HG03460 (cell line): ENCODE measurements at regions not wholly inside any gene's neighbourhood (a gene's known extent, or its start where the extent isn't known, plus 50 kb on each side); places are given as distances from the start of the nearest gene placed in this dataset.
"Not testable (repeated sequence)": the region's sequence is repeated elsewhere in the genome, so short reads cannot be mapped to it uniquely, and the experiment has no call there.

Experiments used
- ATAC-seq: cut with Tn5 transposase; IDR thresholded peaks from one replicate; pipeline ENCODE4 v1.9.1; 2021; ENCODE audit not compliant: unreplicated experiment

DNA sequence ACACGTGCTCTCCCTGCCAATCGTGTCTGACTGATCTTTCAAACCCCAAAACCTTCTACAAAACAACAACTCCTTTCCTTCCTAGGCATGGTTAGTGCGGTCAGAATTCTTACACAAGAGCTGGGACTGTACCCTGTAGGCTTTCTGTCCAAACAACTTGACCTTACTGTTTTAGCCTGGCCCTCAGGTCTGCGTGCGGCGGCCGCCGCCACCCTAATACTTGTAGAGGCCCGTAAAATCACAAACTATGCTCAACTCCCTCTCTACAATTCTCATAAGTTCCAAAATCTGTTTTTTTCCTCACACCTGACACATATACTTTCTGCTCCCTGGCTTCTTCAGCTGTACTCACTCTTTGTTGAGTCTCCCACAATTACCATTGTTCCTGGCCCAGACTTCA is 814.3 kb upstream of the VRK2 start:
- not testable (repeated sequence) for ATAC-seq

DNA sequence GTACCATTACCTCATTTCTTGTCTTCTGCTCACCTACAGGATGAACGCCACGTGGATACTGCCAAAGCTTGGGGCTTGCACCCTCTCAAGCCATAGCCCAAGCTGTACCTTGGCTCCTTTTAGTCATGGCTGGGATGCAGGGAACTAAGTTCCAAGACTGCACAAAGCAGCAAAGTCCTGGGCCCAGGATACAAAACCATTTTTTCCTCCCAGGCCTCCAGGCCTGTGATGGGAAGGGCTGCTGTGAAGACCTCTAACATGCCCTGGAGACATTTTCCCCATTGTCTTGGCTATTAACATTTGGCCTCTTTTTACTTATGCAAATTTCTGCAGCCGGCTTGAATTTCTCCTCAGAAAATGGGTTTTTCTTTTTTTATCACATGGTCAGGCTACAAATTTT is 795.1 kb upstream of the VRK2 start:
- ATAC-seq: not testable (repeated sequence)

GRCh38 chr2:57276408-57276807 is 770.2 kb upstream of the VRK2 start:
- not testable (repeated sequence) for ATAC-seq

DNA sequence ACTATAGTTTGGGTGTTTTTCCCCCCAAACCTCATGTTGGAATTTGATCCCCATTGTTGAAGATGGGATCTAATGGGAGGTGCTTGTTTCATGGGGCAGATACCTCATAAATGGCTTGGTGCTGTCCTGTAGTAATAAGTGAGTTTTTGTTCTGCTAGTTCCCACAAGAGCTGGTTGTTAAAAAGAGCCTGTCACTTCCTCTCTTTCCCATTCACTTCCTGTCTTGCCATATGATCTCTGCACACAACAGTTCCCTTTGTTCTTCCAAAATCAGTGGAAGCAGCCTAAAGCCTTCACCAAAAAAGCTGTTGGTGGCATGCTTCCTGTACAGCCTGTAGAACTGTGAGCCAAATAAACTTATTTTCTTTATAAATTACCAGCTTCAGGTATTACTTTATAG is 768.2 kb upstream of the VRK2 start:
- ATAC-seq: no peak

DNA sequence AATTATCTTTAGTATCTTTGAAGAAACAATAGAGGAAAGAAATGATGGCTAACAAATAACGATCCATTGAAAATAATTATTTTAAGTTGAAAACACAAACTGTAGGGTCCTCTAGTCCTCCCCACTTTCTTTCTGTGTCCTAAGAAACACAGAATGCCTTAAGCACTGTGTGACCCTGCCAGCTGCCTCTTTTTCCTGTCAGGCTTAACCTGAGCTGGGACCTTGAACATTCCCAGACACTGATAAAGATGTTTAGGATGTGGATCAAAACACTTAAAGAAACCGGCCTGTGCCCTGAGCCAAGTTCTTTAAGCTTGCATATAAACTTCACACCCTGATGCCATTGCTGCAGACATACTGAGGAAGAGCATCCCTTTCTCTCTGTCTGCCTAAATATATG is 755.4 kb upstream of the VRK2 start:
- no peak for ATAC-seq

- ATAC-seq: no peak
Observed at GRCh38 chr2:57296795-57297517, 749.6 kb upstream of the VRK2 start.

- ATAC-seq: no peak
Observed at GRCh38 chr2:57313678-57314077, 732.9 kb upstream of the VRK2 start.

DNA sequence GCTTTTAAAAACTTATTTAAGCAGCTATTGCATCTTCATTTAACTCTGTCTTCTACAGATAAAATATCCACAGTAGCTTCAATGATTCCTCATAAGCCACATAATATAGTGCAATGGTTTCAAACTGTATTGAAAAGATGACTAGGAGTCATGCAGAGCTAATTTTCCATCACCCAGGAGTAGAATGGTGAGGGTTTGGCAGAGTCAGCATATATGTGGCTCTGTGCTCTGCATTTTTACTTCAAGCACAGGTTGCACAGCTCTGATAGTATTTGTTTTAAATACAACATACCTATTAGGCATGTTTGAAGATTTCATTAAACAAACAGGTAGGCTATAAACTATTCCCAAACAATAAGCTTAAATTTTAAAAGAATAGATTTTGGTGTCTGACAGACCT is 731.9 kb upstream of the VRK2 start:
- ATAC-seq: no peak

DNA sequence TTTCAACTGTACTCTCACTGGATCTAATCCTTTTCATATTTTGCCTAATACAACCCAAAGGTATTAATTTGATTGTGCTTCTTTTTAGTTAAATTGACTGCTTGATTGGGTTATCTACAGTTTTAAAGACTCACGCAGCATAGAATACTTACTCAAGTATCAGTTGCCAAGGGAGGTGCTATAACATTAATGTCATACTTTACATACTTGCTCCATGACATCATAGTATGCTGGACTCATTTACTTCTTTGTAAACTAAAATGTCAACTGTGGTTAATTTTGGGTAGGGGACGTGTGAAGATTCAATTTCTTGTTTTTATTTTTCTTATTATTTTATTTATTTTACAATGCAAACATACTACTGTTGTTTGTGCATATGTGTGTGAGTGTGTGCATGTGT is 716.2 kb upstream of the VRK2 start:
- ATAC-seq: no peak

DNA sequence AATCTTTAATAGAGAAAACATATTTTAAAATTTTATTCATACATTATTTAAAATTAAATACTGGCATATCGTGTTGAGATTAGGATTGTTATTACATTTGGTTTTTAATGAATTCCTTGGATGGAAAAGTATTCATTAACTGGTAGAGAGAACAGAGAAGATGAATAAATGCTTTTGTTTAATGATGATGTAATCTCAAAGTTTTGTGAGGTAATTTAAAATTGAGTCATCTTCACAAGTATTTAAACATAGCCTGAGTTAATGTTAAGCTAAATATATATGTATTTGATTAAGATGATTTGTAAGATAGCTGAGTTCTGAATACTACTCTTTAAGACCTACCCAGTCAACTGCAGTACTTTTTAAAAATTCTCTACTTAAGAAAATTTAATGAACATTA is 713.4 kb upstream of the VRK2 start:
- no peak for ATAC-seq

DNA sequence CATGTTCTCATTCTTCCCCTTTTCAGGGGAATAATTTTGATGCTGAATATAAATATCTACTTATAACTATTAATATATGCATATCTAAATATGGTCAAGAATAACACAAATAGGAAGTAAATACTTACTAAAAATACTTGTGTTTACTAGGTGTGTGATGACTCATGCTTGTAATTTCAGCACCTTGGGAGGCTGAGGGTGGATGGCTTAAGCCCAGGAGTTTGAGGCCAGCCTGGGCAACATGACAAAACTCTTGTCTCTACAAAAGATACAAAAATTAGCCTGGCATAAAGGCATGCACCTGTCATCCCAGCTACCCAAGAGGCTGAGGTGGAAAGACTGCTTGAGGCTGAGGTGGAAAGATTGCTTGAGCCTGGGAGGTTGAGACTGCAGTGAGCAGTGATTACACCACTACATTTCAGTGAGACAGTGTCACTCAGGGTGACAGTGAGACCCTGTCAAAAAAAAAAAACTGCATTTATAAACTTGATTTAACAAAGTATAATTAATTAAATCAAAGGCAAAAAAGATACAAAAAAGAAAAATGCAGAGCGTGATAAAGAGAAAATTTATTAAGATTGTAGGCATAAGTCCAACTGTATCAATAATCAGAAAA is 703.1 kb upstream of the VRK2 start:
- no peak for ATAC-seq

- ATAC-seq: no peak
Observed at GRCh38 chr2:57368190-57368589, 678.4 kb upstream of the VRK2 start.

DNA sequence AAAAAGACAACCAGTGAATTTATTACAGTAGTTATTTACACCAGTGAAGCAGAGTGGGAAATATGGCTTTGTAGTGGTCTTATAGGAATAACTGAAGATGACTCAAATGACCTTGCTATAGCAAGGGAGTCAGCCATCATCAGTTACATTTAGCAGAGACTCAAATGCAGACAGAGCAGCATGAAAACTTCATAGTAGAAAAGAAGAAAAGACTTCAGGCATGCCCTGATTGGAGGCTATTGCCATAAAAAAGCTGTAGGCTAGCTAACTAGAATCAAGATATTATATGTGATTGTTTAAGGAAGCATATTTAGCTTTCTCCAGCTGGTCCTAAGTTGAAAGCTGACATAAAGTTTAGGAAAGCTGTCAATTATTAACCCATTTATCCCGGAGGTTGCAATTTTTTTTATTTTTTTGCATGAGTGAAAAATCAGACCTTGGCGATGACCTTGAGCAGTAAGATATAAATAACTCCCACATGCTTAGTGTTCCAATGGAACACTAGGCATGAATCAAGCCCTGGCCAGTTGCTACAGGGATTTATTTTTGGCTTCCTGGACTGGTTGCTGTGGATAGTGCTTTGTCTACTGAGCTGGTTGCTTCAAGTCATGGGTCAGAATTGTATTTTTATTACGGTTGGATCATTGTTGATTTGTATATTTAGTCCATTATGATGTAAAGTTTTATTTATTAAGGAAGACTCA is 675.6 kb upstream of the VRK2 start:
- ATAC-seq: no peak

DNA sequence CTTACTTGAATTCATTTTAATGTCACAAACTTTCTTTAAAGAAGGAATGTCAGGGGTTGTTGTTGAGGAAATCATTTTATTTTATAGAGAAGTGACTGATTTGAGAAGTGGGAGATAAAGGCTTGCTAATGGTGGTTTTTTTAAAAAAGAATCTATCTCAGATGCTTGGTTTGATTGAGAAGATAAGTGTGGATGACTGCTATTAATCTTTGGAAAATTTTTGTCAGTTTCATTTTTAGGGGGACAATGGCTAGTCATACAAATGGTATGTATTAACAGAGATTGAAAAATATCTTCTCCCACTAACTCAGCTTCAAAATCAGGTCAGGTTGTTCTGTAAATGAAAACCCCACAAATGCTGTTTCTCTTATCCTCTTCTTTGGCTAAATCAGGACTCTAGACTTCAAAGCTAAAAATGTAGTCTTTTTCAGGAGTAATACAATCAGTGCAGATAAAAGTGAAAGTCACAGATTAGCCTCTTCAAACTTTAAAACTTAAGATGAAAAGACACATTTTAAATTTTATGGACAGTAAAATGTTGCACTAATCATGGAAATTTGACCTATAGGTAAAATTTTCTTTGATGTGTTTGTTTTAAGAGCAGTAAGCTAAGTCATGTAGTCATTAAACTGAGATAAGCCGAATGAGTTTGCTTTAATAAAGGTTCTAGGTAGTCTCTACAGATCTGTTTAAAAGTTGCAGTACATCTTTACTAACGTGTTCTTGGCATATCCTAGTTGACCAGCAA is 674.2 kb upstream of the VRK2 start:
- ATAC-seq: no peak

DNA sequence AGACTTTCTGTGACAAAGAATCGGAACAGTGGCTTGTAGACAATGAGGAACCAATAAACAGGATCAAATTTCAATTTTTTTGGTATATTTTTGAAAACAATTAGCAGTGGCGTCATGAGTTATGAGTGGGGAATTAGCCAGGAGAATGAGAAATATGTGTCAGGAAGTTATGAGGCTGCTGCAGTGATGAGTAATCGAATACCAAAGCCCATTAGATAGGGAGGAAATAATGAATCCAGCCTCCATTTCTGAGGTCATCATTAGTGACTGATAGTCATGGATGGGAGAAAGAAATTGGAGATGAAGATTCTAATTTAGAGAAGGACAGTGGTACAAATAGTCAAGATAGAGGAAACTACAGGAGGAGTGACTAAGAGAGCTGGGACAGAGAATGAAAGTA is 673.1 kb upstream of the VRK2 start:
- no peak for ATAC-seq

GRCh38 chr2:57376985-57377384 is 669.6 kb upstream of the VRK2 start:
- ATAC-seq: no peak

DNA sequence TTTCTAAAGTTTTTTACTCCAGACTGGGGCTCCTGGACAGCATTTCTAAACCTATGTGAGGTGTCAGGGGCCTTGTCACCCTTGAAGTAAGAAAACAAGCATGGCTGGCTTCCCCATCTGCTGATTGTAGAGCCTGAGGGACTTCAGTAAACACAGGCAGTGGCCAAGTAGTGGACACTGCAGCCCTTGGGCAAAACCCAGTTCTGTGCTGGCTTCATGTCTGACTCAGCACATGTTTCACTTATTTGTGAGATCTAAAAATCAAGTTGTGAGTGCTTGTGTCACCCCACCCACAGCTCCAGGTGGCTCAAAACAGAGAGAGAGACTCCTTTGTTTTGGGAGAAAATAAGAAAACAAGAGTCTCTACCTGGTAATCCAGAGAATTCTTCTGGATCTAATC is 660.3 kb upstream of the VRK2 start:
- no peak for ATAC-seq

- ATAC-seq: no peak
Observed at GRCh38 chr2:57396355-57397098, 650.1 kb upstream of the VRK2 start.

GRCh38 chr2:57397550-57398360 is 648.9 kb upstream of the VRK2 start:
- ATAC-seq: no peak

- ATAC-seq: no peak
Observed at GRCh38 chr2:57399057-57399456, 647.5 kb upstream of the VRK2 start.
